ENCODE measurements at regions not wholly inside any gene's neighbourhood (a gene's known extent, or its start where the extent isn't known, plus 50 kb on each side); places are given as distances from the start of the nearest gene placed in this dataset.

- DNase-seq: no peak
Measured at GRCh38 chr12:115343601-115344000, 659.6 kb upstream of the TBX3 start.

- no peak for DNase-seq
Measured at GRCh38 chr12:115343008-115343407, 659.0 kb upstream of the TBX3 start.

GRCh38 chr12:115341442-115341841, 657.5 kb upstream of the TBX3 start:
- DNase-seq: no peak

GRCh38 chr12:115338566-115339294, 654.8 kb upstream of the TBX3 start:
- no peak for DNase-seq

- peak; percentile 22 for DNase-seq
Measured at GRCh38 chr12:115337693-115338543, 653.9 kb upstream of the TBX3 start.

- DNase-seq: no peak
Measured at GRCh38 chr12:115336506-115336905, 652.5 kb upstream of the TBX3 start.

GRCh38 chr12:115335594-115335993, 651.6 kb upstream of the TBX3 start:
- DNase-seq: no peak

GRCh38 chr12:115335048-115335447, 651.1 kb upstream of the TBX3 start:
- DNase-seq: no peak

- DNase-seq: no peak
Measured at GRCh38 chr12:115332945-115333344, 649.0 kb upstream of the TBX3 start.

GRCh38 chr12:115325858-115326257, 641.9 kb upstream of the TBX3 start:
- DNase-seq: peak; percentile 21

GRCh38 chr12:115324949-115325593, 641.1 kb upstream of the TBX3 start:
- DNase-seq: no peak

GRCh38 chr12:115323223-115323905, 639.4 kb upstream of the TBX3 start:
- DNase-seq: no peak

- no peak for DNase-seq
Measured at GRCh38 chr12:115322275-115322674, 638.3 kb upstream of the TBX3 start.

GRCh38 chr12:115320967-115321366, 637.0 kb upstream of the TBX3 start:
- no peak for DNase-seq

- no peak for DNase-seq
Measured at GRCh38 chr12:115320451-115320850, 636.5 kb upstream of the TBX3 start.

GRCh38 chr12:115319446-115320040, 635.6 kb upstream of the TBX3 start:
- no peak for DNase-seq

- DNase-seq: no peak
Measured at GRCh38 chr12:115313929-115314328, 630.0 kb upstream of the TBX3 start.

- DNase-seq: no peak
Measured at GRCh38 chr12:115312901-115313300, 628.9 kb upstream of the TBX3 start.

- no peak for DNase-seq
Measured at GRCh38 chr12:115311875-115312274, 627.9 kb upstream of the TBX3 start.

- DNase-seq: no peak
Measured at GRCh38 chr12:115308918-115309317, 624.9 kb upstream of the TBX3 start.

- DNase-seq: no peak
Measured at GRCh38 chr12:115306380-115306779, 622.4 kb upstream of the TBX3 start.

- DNase-seq: no peak
Measured at GRCh38 chr12:115305867-115306266, 621.9 kb upstream of the TBX3 start.

GRCh38 chr12:115305275-115305674, 621.3 kb upstream of the TBX3 start:
- no peak for DNase-seq

Measured in midbrain (tissue), 1 donor.